Kidney (tissue), 13 donors: ENCODE measurements at regions not wholly inside any gene's neighbourhood (a gene's known extent, or its start where the extent isn't known, plus 50 kb on each side); places are given as distances from the start of the nearest gene placed in this dataset.

Source experiments
- DNase-seq, 5 donors: peaks; one replicate each; pipeline ENCODE4 v3.0.0-alpha.2; 2013 to 2020
- FAIRE-seq: peaks from 2 replicates; lab custom pipeline; 2012; peaks lifted over from hg19 to GRCh38; lab: Jason Lieb, UNC
- H3K27ac ChIP-seq, 2 donors: one replicate each; pipeline ENCODE4 v1.7.0; 2013; ENCODE audit warnings: low read depth in 2 of 2, low read length in 2 of 2, inconsistent platforms in 1 of 2
- H3K27me3 ChIP-seq: one replicate; pipeline ENCODE4 v1.7.1; 2013; ENCODE audit warnings: low read length, inconsistent platforms; ENCODE audit not compliant: control insufficient read depth, insufficient read depth
- H3K36me3 ChIP-seq, 3 donors: one replicate each; pipeline versions ENCODE4 v1.7.0 to v1.7.1; 2013; ENCODE audit warnings: low read length in 3 of 3, control low read depth in 1 of 3, inconsistent platforms in 1 of 3; ENCODE audit not compliant: insufficient read depth in 3 of 3, control insufficient read depth in 2 of 3
- H3K4me1 ChIP-seq, 3 donors: one replicate each; pipeline versions ENCODE4 v1.7.0 to v1.7.1; 2013; ENCODE audit warnings: low read length in 3 of 3, inconsistent platforms in 1 of 3, low read depth in 1 of 3; ENCODE audit not compliant: control insufficient read depth in 2 of 3, insufficient read depth in 2 of 3
- H3K4me3 ChIP-seq, 3 donors: one replicate each; pipeline versions ENCODE4 v1.7.0 to v1.8.1; 2013; ENCODE audit warnings: low read length in 3 of 3, control low read depth in 1 of 3, inconsistent platforms in 1 of 3
- H3K9ac ChIP-seq, 3 donors: one replicate each; pipeline versions ENCODE4 v1.7.0 to v1.7.1; 2013; ENCODE audit warnings: low read length in 3 of 3, control low read depth in 1 of 3, inconsistent platforms in 1 of 3
- H3K9me3 ChIP-seq, 3 donors: one replicate each; pipeline versions ENCODE4 v1.7.0 to v1.7.1; 2013; ENCODE audit warnings: low read length in 3 of 3, control low read depth in 1 of 3, inconsistent platforms in 1 of 3; ENCODE audit not compliant: control insufficient read depth in 2 of 3, insufficient read depth in 1 of 3
- CTCF ChIP-seq: IDR thresholded peaks from 3 replicates; pipeline ENCODE4 v1.5.1; 2012; ENCODE audit warnings: mild to moderate bottlenecking, moderate library complexity, borderline replicate concordance; ENCODE audit not compliant: insufficient read depth; ENCODE audit errors: extremely low read depth
- intact Hi-C: fragments of 100-400 bp; cut with DNase I; formaldehyde crosslinking; loops from one replicate; pipeline ENCODE4 v1.11.1; 2022
- donor health status: control.
- donor health status: control.
- donor health status: control.
- donor health status: control.
- donor health status: control.
- donor health status: DM: yes; HTN: yes; CAD: no.
- donor health status: Normal renal cell carcinoma (clear cell type).

GRCh38 chr6:113184736-113185135 is 672.4 kb upstream of the MARCKS start:
- DNase-seq (no peak), FAIRE-seq (no peak)
- H3K9me3 ChIP-seq, result no peaks in the 10 kb centered on the region
- no peak for TF ChIP-seq CTCF
- no peak overlapping the region for H3K9ac ChIP-seq
- H3K4me1 ChIP-seq, result no peaks in the 10 kb centered on the region
- intact Hi-C loops, result no loop called here
- no peak overlapping the region for H3K4me3 ChIP-seq
- no peaks in the 10 kb centered on the region for H3K27me3 ChIP-seq
- H3K27ac ChIP-seq, result no peak overlapping the region
- no peaks in the 10 kb centered on the region for H3K36me3 ChIP-seq

- no peaks in the 10 kb centered on the region for H3K27me3 ChIP-seq
- H3K36me3 ChIP-seq, result no peaks in the 10 kb centered on the region
- no peaks in the 10 kb centered on the region for H3K9me3 ChIP-seq
- no peak overlapping the region for H3K9ac ChIP-seq
- DNase-seq, result no peak
- FAIRE-seq, result no peak
- no peaks in the 10 kb centered on the region for H3K4me1 ChIP-seq
- no peak overlapping the region for H3K27ac ChIP-seq
- no peak overlapping the region for H3K4me3 ChIP-seq
- intact Hi-C loops, result no loop called here
- TF ChIP-seq CTCF, result no peak
Observed at GRCh38 chr6:113185299-113185698, 671.8 kb upstream of the MARCKS start.

GRCh38 chr6:113187661-113188060 is 669.5 kb upstream of the MARCKS start:
- H3K9me3 ChIP-seq, result no peaks in the 10 kb centered on the region
- no peak for TF ChIP-seq CTCF
- DNase-seq (no peak), FAIRE-seq (no peak)
- no peaks in the 10 kb centered on the region for H3K36me3 ChIP-seq
- H3K9ac ChIP-seq, result no peak overlapping the region
- H3K4me1 ChIP-seq, result no peaks in the 10 kb centered on the region
- no peak overlapping the region for H3K27ac ChIP-seq
- H3K4me3 ChIP-seq, result no peak overlapping the region
- H3K27me3 ChIP-seq, result no peaks in the 10 kb centered on the region
- intact Hi-C loops, result no loop called here

- no peak for DNase-seq
- H3K27me3 ChIP-seq, result no peaks in the 10 kb centered on the region
Observed at GRCh38 chr6:113188962-113189361, 668.2 kb upstream of the MARCKS start.

More at GRCh38 chr6:113188962-113189361, 668.2 kb upstream of the MARCKS start:
- no peaks in the 10 kb centered on the region for H3K4me1 ChIP-seq
- no peaks in the 10 kb centered on the region for H3K36me3 ChIP-seq
- TF ChIP-seq CTCF, result no peak
- no peak for FAIRE-seq
- intact Hi-C loops, result no loop called here
- no peaks in the 10 kb centered on the region for H3K9me3 ChIP-seq
- no peak overlapping the region for H3K9ac ChIP-seq
- no peak overlapping the region for H3K27ac ChIP-seq
- H3K4me3 ChIP-seq, result no peak overlapping the region
